Brain microvascular endothelial cell (primary cell): ENCODE measurements at regions not wholly inside any gene's neighbourhood (a gene's known extent, or its start where the extent isn't known, plus 50 kb on each side); places are given as distances from the start of the nearest gene placed in this dataset.

Experiments
- DNase-seq: peaks from one replicate; pipeline ENCODE4 v3.0.0-alpha.2; 2020
- H3K27ac ChIP-seq: fragments of 250-450 bp; sonication (Bioruptor Pico); 2 replicates; pipeline ENCODE4 v1.5.1; 2020; ENCODE audit warnings: mild to moderate bottlenecking, moderate library complexity
- H3K27me3 ChIP-seq: fragments of 250-450 bp; sonication (Bioruptor Pico); replicated peaks from 2 replicates; pipeline ENCODE4 v1.5.1; 2020; ENCODE audit warnings: mild to moderate bottlenecking
- H3K36me3 ChIP-seq: fragments of 250-450 bp; sonication (Bioruptor Pico); replicated peaks from 2 replicates; pipeline ENCODE4 v1.5.1; 2020; ENCODE audit warnings: mild to moderate bottlenecking
- H3K4me3 ChIP-seq: 2 replicates; pipeline ENCODE4 v1.5.1; 2011; ENCODE audit warnings: low read depth, mild to moderate bottlenecking, control low read depth, low read length, moderate library complexity
- in situ Hi-C: cut with HindIII; loops from 2 replicates; pipeline ENCODE4 v1.10.0; 2017; ENCODE audit warnings: low sequenced_read_pairs, low pct_ligation_motif_present
- TF ChIP-seq, protein P1 (sequence below): IDR thresholded peaks from 2 replicates; pipeline ENCODE4 v1.5.1; 2011; ENCODE audit warnings: low read depth, mild to moderate bottlenecking, moderate library complexity, low read length, control low read depth, inconsistent platforms; ENCODE audit errors: missing control alignments

DNA sequence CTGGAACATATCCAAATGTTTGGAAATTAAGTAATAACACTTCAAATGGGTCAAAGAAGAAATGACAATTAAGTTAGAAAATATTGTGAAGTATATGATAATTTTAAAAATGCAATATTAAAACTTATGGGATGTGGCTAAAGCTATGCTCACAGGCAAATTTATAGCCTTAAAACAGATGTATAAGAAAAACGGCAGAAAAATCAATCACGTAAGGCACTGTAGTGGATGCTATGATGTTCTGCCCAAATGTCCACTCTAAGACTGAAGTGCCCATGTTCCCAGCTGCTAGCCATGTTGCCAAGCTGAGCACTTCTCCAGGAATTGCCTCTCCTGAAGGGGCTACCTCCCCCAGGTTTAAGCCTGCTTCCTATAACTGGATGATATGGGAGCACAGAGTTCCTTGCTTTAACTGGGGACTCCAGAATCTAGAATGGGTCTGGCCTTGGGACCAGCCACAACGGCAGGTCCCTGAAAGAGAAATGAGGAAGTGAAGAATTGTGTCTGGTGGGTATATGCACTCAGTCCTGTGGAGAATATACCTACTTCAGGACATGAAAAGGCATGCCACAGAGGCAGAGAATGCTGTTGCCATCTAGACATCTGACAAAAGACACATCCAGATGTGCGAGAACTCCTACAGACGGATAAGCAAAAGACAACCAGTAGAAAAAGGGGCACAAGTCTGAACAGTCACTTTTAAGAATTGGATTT, 78.2 kb upstream of the RXRA start:
- DNase-seq, result no peak
- H3K27me3 ChIP-seq, result peaks cover 4% of the 10 kb centered on the region
- H3K36me3 ChIP-seq, result no peaks in the 10 kb centered on the region
- H3K4me3 ChIP-seq, result no peak overlapping the region
- in situ Hi-C loops, result no loop called here
- H3K27ac ChIP-seq, result no peak overlapping the region
- TF ChIP-seq, protein P1, sequence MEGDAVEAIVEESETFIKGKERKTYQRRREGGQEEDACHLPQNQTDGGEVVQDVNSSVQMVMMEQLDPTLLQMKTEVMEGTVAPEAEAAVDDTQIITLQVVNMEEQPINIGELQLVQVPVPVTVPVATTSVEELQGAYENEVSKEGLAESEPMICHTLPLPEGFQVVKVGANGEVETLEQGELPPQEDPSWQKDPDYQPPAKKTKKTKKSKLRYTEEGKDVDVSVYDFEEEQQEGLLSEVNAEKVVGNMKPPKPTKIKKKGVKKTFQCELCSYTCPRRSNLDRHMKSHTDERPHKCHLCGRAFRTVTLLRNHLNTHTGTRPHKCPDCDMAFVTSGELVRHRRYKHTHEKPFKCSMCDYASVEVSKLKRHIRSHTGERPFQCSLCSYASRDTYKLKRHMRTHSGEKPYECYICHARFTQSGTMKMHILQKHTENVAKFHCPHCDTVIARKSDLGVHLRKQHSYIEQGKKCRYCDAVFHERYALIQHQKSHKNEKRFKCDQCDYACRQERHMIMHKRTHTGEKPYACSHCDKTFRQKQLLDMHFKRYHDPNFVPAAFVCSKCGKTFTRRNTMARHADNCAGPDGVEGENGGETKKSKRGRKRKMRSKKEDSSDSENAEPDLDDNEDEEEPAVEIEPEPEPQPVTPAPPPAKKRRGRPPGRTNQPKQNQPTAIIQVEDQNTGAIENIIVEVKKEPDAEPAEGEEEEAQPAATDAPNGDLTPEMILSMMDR, result no peak

DNA sequence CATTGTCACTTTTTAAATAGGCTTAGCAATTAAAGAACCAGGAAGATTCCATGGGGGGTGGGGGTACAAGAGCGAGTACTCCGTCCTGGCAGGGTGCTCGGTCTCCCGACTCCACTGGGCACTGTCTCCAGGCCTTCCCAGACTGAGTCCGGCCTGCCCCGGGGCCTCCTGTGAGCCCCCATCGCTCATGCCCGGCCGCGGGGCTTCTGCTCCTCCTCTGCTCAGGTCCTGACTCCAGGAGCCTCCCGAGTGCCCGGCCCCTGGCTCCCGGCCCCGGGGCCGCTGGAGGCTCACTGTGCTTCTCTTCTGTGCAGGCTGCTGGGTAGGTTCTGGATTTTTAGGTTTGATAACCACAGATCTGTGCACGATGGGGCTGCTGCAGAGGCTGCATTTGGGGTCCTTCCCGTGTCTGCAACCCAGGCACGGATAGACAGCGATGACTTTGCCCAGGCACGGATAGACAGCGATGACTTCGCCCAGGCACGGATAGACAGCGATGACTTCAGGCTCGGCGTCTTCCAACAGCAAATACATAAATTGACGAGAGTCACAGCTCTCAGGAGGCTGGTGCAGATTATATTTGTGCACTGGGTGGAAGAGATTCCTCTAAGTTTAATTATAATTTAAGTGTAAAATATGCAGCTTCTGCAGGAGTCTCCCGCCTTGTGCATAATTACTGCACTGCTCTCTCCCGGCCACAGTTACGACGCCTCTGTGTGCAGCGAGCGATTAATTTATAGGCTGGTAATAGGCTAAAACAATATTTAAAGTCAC, 74.8 kb upstream of the RXRA start:
- in situ Hi-C loops, result no loop called here
- H3K27ac ChIP-seq, result no peak overlapping the region
- DNase-seq, result no peak
- TF ChIP-seq, protein P1, result no peak
- no peak overlapping the region for H3K4me3 ChIP-seq
- H3K27me3 ChIP-seq, result peaks cover 2% of the 10 kb centered on the region
- H3K36me3 ChIP-seq, result no peaks in the 10 kb centered on the region

DNA sequence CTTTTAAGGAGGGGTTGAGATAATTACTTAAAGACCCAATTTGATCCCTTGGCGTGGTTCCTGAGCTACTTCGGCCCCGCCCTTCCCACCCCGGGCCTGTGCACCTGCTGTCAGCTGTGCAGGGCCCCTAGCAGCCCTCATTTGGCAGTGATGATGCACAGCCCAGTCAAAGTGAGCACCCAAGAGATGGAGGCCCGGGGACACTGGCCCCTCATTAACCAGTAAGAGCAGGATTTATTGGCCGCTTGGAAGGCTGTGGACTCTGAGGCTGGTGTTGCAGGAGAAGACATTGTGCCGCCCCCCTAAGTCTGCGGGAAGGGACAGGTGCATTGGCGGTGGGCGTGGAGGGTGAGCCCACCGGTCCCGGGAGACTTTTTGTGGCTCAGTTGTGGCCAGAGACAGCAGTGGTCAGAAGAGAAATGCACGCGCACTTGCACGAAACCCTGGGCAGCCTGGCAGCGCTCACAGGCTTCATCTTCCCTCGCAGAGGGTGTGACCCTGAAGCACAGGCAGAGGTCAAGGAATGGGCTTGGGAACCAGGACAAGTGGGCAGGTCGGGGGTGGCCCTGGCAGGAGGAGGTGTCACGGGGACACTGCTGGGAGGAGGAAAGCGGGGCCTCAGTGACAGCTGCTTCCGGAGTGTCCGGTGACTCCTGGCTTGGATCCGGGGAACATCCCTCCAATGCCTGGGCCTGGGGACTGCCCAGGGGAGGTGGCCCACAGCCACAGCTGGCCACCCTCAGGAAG, 74.0 kb upstream of the RXRA start:
- H3K27me3 ChIP-seq, result peaks cover 2% of the 10 kb centered on the region
- TF ChIP-seq, protein P1, result no peak
- no peak overlapping the region for H3K4me3 ChIP-seq
- no peak for DNase-seq
- in situ Hi-C loops, result no loop called here
- no peak overlapping the region for H3K27ac ChIP-seq
- H3K36me3 ChIP-seq, result no peaks in the 10 kb centered on the region

DNA sequence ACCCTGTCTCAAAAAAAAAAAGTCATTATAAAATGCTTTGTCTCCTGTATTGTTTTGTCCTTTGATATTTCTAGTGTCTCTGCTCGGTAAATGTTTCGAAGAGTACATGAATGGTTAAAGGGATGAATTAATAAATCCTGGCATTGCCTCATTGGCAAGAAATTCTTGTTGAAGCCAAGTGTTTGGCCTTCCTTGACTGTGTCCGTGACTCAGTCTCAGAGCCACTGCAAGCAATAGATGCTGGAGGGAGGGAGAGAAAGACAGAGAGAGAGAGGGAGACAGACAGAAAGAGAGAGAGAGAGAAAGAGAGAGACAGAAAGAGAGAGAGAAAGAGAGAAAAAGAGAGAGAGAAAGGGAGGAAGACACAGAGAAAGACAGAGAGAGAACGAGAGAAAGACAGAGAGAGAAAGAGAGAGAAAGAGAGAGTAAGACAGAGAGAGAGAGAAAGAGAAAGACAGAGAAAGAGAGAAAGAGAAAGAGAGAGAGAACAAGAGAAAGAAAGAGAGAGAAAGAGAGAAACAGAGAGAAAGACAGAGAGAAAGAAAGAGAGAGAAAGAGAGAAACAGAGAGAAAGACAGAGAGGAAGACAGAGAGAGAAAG, 72.5 kb upstream of the RXRA start:
- TF ChIP-seq, protein P1, result no peak
- no peak for DNase-seq
- in situ Hi-C loops, result no loop called here
- H3K4me3 ChIP-seq, result no peak overlapping the region
- H3K27ac ChIP-seq, result no peak overlapping the region
- peaks cover 2% of the 10 kb centered on the region for H3K27me3 ChIP-seq
- no peaks in the 10 kb centered on the region for H3K36me3 ChIP-seq

DNA sequence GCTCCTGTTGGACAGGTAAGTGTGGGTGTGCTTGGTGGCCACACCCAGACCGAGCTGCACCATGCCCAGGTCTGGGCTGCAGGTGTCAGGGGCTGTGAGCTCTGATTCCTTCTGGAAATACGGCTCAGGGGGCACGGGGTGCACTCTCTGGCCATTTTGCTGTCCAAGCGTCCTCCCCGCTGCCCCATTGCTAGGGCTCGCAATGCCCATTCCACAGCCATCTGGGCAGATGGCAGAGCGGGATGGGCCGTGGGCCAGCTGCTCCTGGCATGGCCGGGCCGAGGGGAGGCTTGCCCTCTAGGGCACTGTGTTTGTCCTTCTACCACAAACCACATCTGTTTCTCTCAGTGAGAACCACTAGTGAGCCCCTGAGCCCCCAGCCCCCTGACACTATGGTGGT, 67.9 kb upstream of the RXRA start:
- H3K36me3 ChIP-seq, result no peaks in the 10 kb centered on the region
- no peak overlapping the region for H3K27ac ChIP-seq
- DNase-seq, result no peak
- TF ChIP-seq, protein P1, result no peak
- in situ Hi-C loops, result no loop called here
- no peak overlapping the region for H3K4me3 ChIP-seq
- H3K27me3 ChIP-seq, result peaks cover 2% of the 10 kb centered on the region
